KMS-11 (cell line): ENCODE measurements at regions not wholly inside any gene's neighbourhood (a gene's known extent, or its start where the extent isn't known, plus 50 kb on each side); places are given as distances from the start of the nearest gene placed in this dataset.
"Not testable (repeated sequence)": the region's sequence is repeated elsewhere in the genome, so short reads cannot be mapped to it uniquely, and the experiment has no call there.

ENCODE experiments used
- H2AFZ ChIP-seq: fragments of 200-600 bp; sonication (generic); 2 replicates; pipeline ENCODE4 v1.6.1; 2016; ENCODE audit warnings: antibody characterized with exemption, mixed run types, low read depth
- H3K27ac ChIP-seq: fragments of 200-600 bp; sonication (generic); 2 replicates; pipeline ENCODE4 v1.6.1; 2016; ENCODE audit warnings: mild to moderate bottlenecking, mixed run types
- H3K27me3 ChIP-seq: fragments of 200-600 bp; sonication (generic); 2 replicates; pipeline ENCODE4 v1.6.1; 2017; ENCODE audit warnings: mild to moderate bottlenecking, low read depth, mixed run types, moderate library complexity; ENCODE audit not compliant: insufficient read depth
- H3K36me3 ChIP-seq: fragments of 200-600 bp; sonication (generic); 2 replicates; pipeline ENCODE4 v1.6.1; 2017; ENCODE audit warnings: mild to moderate bottlenecking, mixed run types; ENCODE audit not compliant: insufficient read depth
- H3K4me1 ChIP-seq: fragments of 200-600 bp; sonication (generic); 2 replicates; pipeline ENCODE4 v1.6.1; 2016; ENCODE audit warnings: mild to moderate bottlenecking, low read depth, mixed run types; ENCODE audit not compliant: poor library complexity, severe bottlenecking
- H3K4me2 ChIP-seq: fragments of 200-600 bp; sonication (generic); 2 replicates; pipeline ENCODE4 v1.7.0; 2016; ENCODE audit warnings: mild to moderate bottlenecking, mixed run types
- H3K4me3 ChIP-seq: fragments of 200-600 bp; sonication (generic); IDR thresholded peaks from 2 replicates; pipeline ENCODE4 v1.6.1; 2017; ENCODE audit warnings: low read depth, low read length, mixed read lengths; ENCODE audit not compliant: insufficient read depth
- H3K79me2 ChIP-seq: fragments of 200-600 bp; sonication (generic); 2 replicates; pipeline ENCODE4 v1.6.1; 2016; ENCODE audit warnings: low read depth, mixed run types; ENCODE audit not compliant: insufficient read depth
- H3K9ac ChIP-seq: fragments of 200-600 bp; sonication (generic); 2 replicates; pipeline ENCODE4 v1.6.1; 2016; ENCODE audit warnings: mild to moderate bottlenecking, mixed run types
- H4K20me1 ChIP-seq: fragments of 200-600 bp; sonication (generic); 2 replicates; pipeline ENCODE4 v1.6.1; 2016; ENCODE audit warnings: mild to moderate bottlenecking, mixed run types; ENCODE audit not compliant: insufficient read depth
- CTCF ChIP-seq: fragments of 200-600 bp; sonication (generic); conservative IDR thresholded peaks from 2 replicates; pipeline ENCODE4 v1.6.1; 2017; ENCODE audit warnings: low read depth, mild to moderate bottlenecking, antibody characterized with exemption, low read length, moderate library complexity, mixed read lengths

GRCh38 chr21:19076031-19076430, 672.4 kb upstream of the TMPRSS15 start:
- no peaks in the 10 kb centered on the region for H3K36me3 ChIP-seq

GRCh38 chr21:19109694-19110093, 706.1 kb upstream of the TMPRSS15 start:
- Histone ChIP-seq H3K4me3 (no peak overlapping the region), H3K4me2 (no peak overlapping the region), H3K36me3 (no peaks in the 10 kb centered on the region), H3K27ac (no peak overlapping the region), H4K20me1 (no peaks in the 10 kb centered on the region), H3K9ac (no peak overlapping the region), H3K4me1 (no peaks in the 10 kb centered on the region), H2AFZ (no peak overlapping the region), H3K79me2 (no peaks in the 10 kb centered on the region), H3K27me3 (no peaks in the 10 kb centered on the region)
- no peak for TF ChIP-seq CTCF

More at GRCh38 chr21:19076031-19076430, 672.4 kb upstream of the TMPRSS15 start:
- Histone ChIP-seq H2AFZ (no peak overlapping the region), H3K9ac (no peak overlapping the region), H3K79me2 (no peaks in the 10 kb centered on the region), H4K20me1 (no peaks in the 10 kb centered on the region), H3K4me1 (peaks cover 4% of the 10 kb centered on the region), H3K4me2 (no peak overlapping the region), H3K27ac (no peak overlapping the region), H3K4me3 (no peak overlapping the region), H3K27me3 (no peaks in the 10 kb centered on the region)
- no peak for TF ChIP-seq CTCF

- not testable (repeated sequence) for H3K27ac ChIP-seq, H2AFZ ChIP-seq, H3K4me1 ChIP-seq, H3K9ac ChIP-seq, H3K36me3 ChIP-seq, H3K27me3 ChIP-seq, H3K4me2 ChIP-seq, H3K79me2 ChIP-seq, H3K4me3 ChIP-seq, H4K20me1 ChIP-seq
Measured at GRCh38 chr21:19119259-19119658, 715.7 kb upstream of the TMPRSS15 start.

- no peak for TF ChIP-seq CTCF
- Histone ChIP-seq H3K27ac (no peak overlapping the region), H3K36me3 (no peaks in the 10 kb centered on the region), H4K20me1 (no peaks in the 10 kb centered on the region; the same call in 1 of the 2 replicates), H3K4me3 (no peak overlapping the region), H3K9ac (no peak overlapping the region), H3K4me2 (no peak overlapping the region), H3K79me2 (no peaks in the 10 kb centered on the region), H2AFZ (no peak overlapping the region), H3K4me1 (no peaks in the 10 kb centered on the region), H3K27me3 (no peaks in the 10 kb centered on the region)
Measured at GRCh38 chr21:19120591-19120990, 717.0 kb upstream of the TMPRSS15 start.

GRCh38 chr21:19122356-19122755, 718.8 kb upstream of the TMPRSS15 start:
- no peak overlapping the region for H3K4me2 ChIP-seq
- H3K79me2 ChIP-seq: no peaks in the 10 kb centered on the region
- H3K36me3 ChIP-seq: no peaks in the 10 kb centered on the region
- no peak overlapping the region for H3K4me3 ChIP-seq
- no peak overlapping the region for H2AFZ ChIP-seq
- H3K9ac ChIP-seq: no peak overlapping the region
- H4K20me1 ChIP-seq: no peaks in the 10 kb centered on the region; the same call in 1 of the 2 replicates
- H3K27me3 ChIP-seq: no peaks in the 10 kb centered on the region
- H3K27ac ChIP-seq: no peak overlapping the region
- H3K4me1 ChIP-seq: no peaks in the 10 kb centered on the region
- no peak for TF ChIP-seq CTCF
